ENCODE measurements at regions not wholly inside any gene's neighbourhood (a gene's known extent, or its start where the extent isn't known, plus 50 kb on each side); places are given as distances from the start of the nearest gene placed in this dataset.

DNA sequence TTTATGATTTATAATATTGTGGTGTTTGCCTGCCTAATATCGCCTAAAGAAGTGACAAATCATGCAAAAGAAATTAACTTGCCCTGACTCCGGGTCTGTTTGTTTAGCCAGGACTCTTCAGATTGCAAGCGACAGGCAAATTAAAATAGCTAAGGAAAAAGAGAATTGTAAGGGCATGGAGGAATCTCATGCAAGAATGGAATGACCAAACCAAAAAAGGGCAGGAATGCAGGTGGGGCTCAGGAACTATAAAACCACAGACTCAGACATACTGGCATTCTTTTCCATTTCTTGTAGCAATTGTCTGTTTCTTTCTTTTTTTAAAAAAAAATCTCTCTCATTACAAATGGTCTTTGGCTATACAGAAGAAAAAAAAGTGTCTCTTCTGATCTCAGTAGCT is 188.1 kb upstream of the XYLT1 start:
- no peak for DNase-seq (ENCODE audit: low read depth)

DNA sequence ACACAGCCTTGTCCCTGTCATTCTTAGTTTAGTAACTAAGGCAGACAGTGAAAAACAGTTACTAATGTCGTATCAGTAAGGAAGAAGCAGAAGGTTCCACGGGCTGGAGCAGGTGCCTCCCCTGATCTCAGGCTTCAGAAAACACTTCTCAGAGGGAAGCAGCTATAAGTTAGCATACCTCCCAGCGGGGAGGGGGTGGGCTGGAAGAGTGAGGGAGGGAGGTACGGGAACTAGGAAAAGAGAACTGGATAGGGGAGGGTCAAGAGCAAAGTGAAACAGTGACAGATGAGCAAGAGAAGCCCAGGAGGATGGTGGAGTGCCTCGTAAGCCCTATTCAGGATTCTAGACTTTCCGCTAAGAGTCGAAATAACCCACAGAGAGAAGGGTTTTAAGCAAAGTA is 186.3 kb upstream of the XYLT1 start:
- DNase-seq (ENCODE audit: low read depth) = no peak

DNA sequence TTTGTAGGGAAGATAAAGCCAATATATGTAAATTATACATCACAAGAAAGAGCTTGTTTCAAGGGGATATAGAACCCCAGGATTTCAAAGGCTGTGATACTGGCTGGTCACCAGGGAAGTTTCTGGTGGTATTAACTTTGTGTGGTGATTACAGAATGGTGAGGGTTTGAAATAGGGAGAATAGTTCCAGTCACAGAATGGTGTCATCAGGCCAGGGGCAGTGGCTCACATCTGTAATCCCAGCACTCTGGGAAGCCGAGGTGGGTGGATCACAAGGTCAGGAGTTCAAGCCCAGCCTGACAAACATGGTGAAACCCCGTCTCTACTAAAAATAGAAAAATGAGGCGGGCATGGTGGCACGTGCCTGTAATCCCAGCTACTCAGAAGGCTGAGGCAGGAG is 183.8 kb upstream of the XYLT1 start:
- no peak for DNase-seq (ENCODE audit: low read depth)

DNA sequence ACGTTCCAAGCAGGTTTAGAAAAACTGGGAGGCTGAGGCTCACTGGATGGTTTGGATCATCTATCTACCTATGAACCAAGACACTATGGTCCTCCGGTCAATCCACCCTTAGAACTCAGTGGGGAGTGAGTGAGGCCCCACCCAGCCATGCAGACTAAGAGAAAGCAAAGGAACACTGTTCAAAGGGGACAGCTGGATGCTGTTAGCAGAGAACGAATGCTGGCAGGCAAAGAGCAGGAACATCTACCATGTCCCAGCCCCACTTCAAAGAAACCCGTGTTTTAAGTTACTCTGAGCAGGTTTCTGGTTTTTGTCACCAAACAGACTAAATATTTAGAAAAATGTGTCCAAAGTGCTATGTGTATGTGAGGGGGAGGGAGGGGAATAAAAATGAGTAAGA is 183.4 kb upstream of the XYLT1 start:
- no peak for DNase-seq (ENCODE audit: low read depth)

DNA sequence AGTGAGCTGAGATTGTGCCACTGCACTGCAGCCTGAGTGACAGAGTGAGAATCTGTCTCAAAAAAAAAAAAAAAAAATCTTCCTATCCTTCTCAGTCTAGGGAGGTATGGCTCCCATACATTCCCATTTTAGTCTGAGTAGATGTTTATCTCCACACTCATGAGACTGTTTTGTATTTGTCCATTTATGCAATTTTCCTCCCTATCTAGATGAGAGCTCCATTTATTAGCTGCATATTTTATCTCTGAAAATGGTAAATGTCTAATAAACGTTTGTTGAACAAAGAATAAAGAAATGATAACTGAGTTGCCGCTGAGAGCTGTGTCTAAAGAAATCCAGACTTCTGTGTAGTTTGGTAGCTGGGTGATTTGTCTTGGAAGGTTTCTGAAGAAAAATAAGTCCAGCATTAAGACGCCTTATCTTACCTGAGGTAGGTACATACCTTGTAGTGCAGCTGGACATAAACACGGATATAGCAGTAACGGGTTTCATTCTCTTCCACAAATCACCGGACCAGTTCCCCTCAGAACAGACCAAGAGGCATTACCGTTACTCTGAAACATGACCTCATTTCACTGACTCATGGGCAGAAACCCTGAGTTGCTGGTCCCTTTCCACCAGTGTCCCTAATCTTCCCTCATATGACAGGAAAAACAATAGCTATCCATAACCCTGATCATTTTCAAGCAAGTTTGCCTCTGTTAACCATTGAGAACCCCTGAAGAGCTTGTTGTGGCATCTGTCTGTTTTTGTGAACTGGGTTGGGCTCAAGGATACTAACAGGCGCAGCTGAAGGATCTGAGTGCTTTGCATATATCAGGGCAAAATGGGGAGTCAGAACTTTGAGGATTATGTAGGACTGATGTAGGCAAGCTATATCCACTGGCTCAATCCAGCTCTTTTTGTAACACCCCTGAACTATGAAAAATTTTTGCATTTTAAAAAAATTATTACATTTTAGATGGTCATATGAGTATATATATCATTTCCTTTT is 177.4 kb upstream of the XYLT1 start:
- no peak for DNase-seq (ENCODE audit: low read depth)

DNA sequence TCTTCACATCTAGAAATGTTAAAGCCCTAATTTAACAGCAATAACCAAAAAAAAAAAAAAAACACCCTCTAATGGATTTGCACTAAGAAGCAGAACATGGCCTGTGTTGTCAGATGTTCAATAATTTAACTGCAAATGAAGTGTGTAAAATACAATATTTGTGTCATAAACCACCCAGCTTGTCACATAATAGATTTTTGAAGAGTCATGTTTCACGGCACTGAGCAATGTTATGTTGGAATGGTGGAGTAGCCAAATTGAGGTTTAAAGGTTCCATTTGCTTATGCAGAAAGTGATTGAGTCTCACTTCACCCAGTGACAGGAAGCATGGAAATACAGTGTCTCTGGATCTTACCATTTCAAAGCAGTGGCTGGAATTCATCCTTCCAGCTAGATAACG is 173.2 kb upstream of the XYLT1 start:
- no peak for DNase-seq (ENCODE audit: low read depth)

DNA sequence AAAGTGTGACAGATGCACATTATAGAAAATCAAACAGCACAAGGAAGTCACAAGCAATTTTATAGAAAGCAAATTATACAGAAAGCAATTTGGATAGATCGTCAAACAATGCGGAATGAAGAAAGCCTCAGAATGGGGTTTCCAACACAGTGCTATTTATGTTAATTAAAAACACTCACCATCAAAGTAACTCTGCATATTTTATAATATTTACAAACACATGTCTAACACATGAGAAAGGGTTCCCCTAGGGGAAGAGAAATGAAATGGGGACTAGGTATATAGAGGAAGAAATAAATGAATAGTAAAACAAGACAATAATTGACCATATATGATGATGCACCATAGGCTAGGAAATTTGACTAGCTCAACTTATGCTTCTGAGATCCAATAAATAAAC is 171.2 kb upstream of the XYLT1 start:
- no peak for DNase-seq (ENCODE audit: low read depth)

DNA sequence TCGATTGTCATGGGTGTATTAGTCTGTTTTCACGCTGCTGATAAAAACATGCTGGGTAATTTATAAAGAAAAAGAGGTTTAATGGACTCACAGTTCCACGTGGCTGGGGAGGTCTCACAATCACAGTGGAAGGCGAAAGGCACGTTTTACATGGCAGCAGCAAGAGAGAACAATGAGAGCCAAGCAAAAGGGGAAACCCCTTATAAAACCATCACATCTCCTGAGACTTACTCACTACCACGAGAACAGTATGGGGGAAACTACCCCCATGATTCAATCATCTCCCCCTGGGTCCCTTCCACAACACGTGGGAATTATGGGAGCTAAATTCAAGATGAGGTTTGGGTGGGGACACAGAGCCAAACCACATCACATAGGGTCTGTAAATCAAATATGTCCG is 167.4 kb upstream of the XYLT1 start:
- DNase-seq (ENCODE audit: low read depth) = no peak

DNA sequence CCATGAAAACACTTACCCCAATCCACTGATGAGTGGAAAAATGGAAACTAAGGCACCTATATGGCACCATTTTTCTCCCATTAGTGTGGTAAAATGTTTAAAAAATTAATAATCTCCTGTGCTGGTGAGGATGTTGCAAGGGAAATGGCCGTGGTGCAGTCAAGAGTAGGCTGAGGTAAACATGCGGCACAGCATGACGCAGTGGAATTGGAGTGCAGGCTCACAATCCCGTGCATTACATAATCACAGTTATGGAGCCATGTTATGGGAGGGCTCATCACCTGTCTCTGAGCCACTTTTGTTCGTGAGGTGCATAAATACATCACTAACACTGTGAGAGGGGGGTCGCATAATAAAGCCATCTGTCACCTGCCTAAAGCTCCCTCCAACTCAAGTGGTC is 164.4 kb upstream of the XYLT1 start:
- no peak for DNase-seq (ENCODE audit: low read depth)

DNA sequence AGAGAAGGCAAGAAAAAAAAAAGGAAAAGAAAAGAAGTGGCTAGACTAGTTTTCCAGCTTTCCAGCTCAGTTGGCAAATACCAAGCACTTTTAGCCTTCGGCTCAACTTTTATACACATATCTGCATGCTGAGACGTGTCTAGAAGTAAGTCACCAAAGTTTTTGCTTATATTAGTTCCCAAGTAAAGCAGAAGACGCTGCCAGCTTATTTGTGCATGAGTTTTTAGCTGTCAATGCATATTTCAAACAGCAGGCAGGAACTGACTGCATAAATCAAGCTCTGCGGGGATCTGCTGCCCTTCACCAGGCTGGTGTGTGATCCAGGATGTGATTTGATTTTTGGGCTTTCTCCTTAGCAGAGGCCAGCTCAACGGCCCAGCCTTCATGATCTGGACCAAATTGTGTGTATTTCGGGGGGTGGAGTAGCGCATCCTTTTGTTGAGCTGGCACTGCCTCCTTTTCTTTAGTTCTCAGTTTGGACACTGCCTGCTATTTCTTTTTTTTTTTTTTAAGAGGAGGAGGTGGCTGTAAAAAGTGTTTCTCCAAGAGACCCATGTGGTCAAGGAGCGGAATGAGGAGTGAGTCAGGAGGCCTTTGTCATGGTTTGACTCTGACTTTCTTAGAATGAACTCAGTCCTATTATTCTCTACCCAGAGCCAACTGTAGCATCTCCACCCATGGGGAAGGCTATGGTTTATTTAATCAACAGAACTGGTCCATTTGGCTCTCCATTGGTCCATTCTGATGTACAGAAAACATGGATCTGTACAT is 162.6 kb upstream of the XYLT1 start:
- no peak for DNase-seq (ENCODE audit: low read depth)

DNA sequence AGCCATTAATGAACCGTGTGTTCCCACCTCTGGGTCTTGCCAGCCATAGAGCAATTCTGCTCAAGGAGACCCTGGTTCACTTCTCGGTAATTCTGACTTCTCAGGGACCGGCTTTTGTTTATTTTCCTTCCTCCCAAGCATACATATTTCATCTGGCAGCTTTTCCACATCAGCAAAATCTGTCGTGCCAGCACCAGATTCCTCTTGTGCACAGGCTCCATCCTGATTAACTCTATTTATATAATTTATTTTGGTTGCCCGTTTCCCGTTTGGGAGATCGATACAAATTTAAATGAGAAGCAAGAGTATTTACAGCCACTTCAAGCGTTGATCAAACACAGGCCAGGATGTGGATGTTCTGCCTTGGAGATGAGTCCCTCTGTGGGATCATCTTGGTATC is 161.9 kb upstream of the XYLT1 start:
- no peak for DNase-seq (ENCODE audit: low read depth)

DNA sequence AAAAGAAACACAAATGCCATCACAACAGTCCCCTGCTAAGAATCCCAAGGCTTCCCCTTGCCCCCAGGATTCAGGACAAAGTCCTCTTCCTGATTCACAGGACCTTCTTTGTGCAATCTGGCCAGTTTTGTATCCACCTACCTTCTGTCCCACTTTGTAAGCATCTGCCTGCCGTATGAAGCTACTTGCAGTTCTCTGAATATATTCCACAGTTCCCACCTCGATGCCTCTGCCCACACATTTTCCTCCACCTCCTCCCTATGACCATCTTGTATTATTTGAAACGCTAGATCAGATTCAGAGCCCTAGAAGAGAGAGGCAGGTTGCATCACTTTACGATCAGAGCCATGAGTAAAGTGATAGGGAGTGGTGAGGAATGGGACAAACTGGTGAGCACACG is 159.2 kb upstream of the XYLT1 start:
- no peak for DNase-seq (ENCODE audit: low read depth)

DNA sequence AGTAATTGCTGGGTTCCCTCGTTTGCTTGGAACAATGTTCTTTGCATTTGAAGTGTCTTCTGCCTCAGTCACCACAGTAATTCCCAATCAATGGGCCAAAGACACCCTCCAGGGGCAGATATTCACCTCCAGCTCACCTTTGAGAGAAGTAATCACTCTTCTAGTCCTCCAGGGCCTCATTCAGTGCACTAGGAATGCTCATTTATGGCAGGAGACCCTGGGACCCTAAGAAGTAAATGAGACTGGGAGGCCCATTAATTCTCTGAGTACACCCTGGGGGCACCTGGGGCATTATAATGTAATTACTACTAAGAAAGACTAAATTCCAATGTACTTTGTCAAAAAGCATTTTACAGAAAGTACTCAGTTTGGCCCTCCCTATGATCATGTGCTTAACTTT is 158.2 kb upstream of the XYLT1 start:
- DNase-seq (ENCODE audit: low read depth) = no peak

DNA sequence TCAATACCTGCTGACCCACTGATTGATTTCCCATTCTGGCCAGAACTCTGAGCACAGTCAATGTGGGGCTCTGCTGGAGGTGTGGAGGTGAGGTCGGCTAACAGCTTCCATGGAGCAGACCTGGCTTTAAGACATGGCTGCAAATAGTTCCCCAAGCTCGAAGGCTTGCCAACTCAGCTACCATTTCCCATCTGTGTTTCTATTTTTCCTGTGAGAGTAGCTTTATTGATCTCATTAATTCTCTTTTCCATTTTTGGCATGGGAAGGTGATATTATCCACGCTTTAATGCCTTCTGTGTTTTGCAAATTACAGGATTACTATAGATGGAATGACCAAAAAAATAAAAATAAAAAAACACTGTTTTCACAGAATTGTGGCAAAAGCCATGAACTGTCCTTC is 151.6 kb upstream of the XYLT1 start:
- no peak for DNase-seq (ENCODE audit: low read depth)

DNA sequence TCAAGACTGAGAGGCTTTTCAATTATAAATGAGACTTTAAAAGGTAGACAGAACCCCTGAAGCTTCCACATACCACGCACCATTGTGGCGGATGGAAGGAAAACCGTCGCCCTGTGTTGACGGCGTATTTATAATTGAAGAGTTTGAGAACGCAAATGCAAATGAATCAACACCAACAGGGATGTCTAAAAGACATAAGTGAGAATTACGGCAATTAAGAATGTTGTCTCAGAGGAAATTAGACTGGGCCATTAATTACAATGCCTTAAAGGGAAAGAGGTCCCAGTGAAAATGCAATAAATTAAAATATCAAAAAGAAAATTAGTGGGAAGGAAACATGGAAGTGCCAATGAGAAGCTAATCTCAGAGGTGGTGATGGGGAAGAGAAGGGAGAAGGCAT is 148.5 kb upstream of the XYLT1 start:
- no peak for DNase-seq (ENCODE audit: low read depth)

DNA sequence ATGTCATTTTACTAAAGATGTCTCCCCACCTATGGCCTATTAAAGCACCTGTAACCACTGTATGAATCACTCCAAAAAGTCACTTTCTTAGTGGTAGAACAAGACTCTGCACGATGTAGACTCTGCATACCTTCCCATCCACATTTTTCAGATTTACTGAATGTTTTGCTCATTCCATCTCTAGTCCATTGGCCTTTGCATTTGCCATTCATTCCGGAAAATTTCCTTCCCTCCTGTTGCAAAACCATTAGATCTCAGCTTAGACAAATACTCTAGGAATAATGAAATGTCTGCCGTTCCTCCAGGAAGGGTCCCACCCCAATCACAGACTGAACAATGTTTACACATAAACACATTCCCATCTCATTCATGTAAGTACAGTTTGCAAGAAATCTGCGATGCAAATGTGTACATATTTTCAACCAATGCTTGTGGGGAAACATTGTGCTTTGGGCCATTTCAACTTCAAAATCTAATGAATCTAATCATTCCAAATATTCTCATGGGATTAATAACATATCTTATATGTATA is 146.3 kb upstream of the XYLT1 start:
- no peak for DNase-seq (ENCODE audit: low read depth)

DNA sequence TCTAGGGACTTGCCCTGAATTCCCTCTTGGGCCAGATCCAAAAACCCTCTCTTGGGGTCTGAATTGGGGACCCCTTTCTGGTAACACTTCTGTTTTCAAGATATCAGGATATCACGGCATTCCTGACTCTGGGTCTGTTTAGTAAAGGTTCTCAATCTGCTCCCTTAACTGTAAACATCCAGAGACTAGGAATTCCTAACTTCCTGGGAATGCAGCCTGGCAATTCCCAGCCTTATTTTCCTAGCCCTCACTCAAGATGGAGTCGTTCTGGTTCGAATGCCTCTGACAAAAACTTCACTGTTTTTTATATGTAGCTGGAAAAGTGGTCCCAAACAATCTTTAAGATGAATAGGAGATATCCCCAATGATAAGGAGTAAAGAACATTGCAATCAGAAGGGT is 141.6 kb upstream of the XYLT1 start:
- DNase-seq (ENCODE audit: low read depth) = no peak

DNA sequence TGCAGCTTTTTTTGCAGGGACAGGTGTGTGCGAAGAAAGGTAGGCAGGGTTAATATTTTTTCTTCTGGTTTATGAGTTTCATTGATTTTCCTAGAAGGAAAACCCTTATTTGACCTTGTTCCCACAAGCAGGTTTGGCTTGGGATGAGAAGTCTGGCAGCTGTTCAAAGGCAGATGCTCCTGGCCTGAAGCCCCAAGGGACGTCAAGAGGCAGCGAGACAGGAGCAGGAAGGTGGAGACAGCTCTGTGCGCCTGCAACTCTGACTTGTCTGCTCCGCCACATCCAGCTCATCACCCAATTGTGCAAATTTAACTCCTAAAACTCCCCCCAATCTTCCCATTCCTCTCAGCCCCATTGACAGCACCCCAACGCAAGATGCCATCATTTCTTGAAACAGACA is 136.8 kb upstream of the XYLT1 start:
- DNase-seq (ENCODE audit: low read depth) = no peak

DNA sequence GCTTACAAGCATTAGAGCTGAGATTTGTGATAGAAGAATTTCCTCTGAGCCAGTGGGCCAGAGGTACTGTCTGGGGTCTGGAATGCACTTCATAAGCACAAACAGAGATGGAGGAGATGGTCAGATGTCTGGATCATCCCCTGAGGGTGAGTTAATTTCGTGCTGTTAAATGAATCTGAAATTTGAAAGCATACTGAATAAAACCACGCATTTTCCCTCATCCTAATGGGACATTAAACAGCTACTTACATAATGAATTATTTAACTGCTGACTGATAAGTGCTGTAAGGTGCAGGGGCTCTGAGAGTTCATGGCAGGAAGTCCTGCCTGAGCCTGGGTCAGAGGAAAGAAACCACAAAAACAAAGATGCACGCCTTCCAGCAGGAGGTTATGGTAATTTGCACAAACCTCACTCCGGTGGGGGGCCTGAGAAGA is 136.3 kb upstream of the XYLT1 start:
- no peak for DNase-seq (ENCODE audit: low read depth)

DNA sequence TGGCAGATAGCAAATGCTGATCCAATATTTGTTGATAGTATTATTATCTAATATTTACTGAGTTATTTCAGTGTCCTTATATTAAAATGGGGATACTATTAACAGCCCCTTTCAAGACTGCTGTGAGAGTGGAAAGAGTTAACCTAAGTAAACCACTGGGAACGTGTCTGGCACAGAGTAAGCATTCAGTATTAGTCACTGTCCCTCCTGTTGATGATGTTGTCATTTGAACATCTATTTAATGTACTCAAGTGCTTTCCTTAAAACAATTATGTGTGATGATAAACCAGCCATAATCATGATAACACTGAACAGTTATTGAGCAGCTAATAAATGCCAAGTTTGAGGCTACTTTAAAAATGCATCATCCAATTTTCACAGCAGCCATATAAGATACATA is 135.7 kb upstream of the XYLT1 start:
- DNase-seq (ENCODE audit: low read depth) = no peak

DNA sequence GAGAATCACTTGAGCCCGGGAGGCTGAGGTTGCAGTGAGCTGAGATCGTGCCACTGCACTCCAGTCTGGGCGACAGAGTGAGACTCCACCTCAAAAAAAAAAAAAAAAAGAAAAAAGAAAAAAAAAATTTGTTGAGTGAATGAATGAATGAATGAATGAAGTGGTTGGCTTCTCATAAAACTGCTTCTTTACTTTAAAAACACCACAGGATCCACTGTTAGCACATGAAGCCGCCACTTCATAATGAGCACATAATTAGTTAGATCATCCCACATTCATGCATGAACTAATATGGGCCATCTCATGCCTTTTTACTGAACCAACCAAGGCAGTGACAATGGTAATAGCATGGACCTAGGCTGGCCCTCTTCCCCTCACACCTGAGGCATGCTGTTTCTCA is 135.0 kb upstream of the XYLT1 start:
- no peak for DNase-seq (ENCODE audit: low read depth)

DNA sequence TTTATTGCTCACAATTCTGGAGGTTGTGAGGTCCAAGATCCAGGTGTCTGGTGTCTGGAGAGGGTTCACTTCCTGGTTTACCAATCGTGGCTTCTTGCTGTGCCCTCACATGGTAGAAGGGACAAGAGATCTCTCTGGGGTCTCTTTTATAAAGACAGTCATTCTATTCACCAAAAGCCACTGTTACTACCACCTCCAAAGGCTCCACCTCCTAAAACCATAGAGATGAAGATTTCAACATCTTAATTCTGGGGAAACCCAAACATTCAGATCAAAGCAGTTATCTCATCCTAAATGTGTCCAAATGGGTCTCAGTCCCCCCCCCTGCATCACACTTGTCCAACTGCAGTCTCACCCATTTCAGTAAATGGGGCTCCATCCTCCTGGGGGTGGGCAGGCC is 132.9 kb upstream of the XYLT1 start:
- DNase-seq (ENCODE audit: low read depth) = no peak
